NT2/D1 (cell line): ENCODE measurements at regions not wholly inside any gene's neighbourhood (a gene's known extent, or its start where the extent isn't known, plus 50 kb on each side); places are given as distances from the start of the nearest gene placed in this dataset.

Source experiments
- DNase-seq: peaks from one replicate; pipeline ENCODE4 v3.0.0-alpha.2; 2011; ENCODE audit warnings: low read depth, low spot score
- H3K27me3 ChIP-seq: 2 replicates; pipeline ENCODE4 v1.6.0; 2011; ENCODE audit warnings: mild to moderate bottlenecking; ENCODE audit not compliant: insufficient read length, insufficient read depth
- H3K36me3 ChIP-seq: 2 replicates; pipeline ENCODE4 v1.6.1; 2011; ENCODE audit warnings: mild to moderate bottlenecking, low read length, mixed read lengths; ENCODE audit not compliant: insufficient read depth, insufficient read length
- H3K4me1 ChIP-seq: 2 replicates; pipeline ENCODE4 v1.5.1; 2011; ENCODE audit not compliant: insufficient read depth, insufficient read length
- H3K4me3 ChIP-seq: 2 replicates; pipeline ENCODE4 v1.5.1; 2011; ENCODE audit warnings: low read depth; ENCODE audit not compliant: insufficient read length
- H3K9ac ChIP-seq: 2 replicates; pipeline ENCODE4 v1.6.0; 2011; ENCODE audit warnings: low read depth; ENCODE audit not compliant: insufficient read length
- H3K9me3 ChIP-seq: 2 replicates; pipeline ENCODE4 v1.5.1; 2011; ENCODE audit warnings: mild to moderate bottlenecking, low read length; ENCODE audit not compliant: insufficient read depth
- SUZ12 ChIP-seq: IDR thresholded peaks from 2 replicates; pipeline ENCODE4 v1.6.1; 2011; ENCODE audit not compliant: insufficient read length, insufficient read depth; ENCODE audit errors: extremely low read depth
- YY1 ChIP-seq: IDR thresholded peaks from 2 replicates; pipeline ENCODE4 v1.6.1; 2011; ENCODE audit not compliant: insufficient read length, insufficient read depth
- ZNF274 ChIP-seq: IDR thresholded peaks from 2 replicates; pipeline ENCODE4 v1.6.1; 2011; ENCODE audit warnings: mild to moderate bottlenecking, low read depth, low read length

GRCh38 chr18:8469544-8470130, 139.6 kb upstream of the RAB12 start:
- no peaks in the 10 kb centered on the region for H3K4me1 ChIP-seq
- H3K9me3 ChIP-seq, result no peaks in the 10 kb centered on the region
- no peak for DNase-seq
- TF ChIP-seq ZNF274 (no peak), SUZ12 (no peak), YY1 (no peak)
- H3K4me3 ChIP-seq, result no peak overlapping the region
- H3K36me3 ChIP-seq, result no peaks in the 10 kb centered on the region
- H3K27me3 ChIP-seq, result no peaks in the 10 kb centered on the region
- H3K9ac ChIP-seq, result no peak overlapping the region

- Histone ChIP-seq H3K36me3 (no peaks in the 10 kb centered on the region), H3K4me3 (no peak overlapping the region), H3K27me3 (no peaks in the 10 kb centered on the region), H3K9ac (no peak overlapping the region), H3K9me3 (no peaks in the 10 kb centered on the region), H3K4me1 (no peaks in the 10 kb centered on the region)
- no peak for TF ChIP-seq SUZ12
- no peak for TF ChIP-seq ZNF274
- no peak for TF ChIP-seq YY1
- DNase-seq, result no peak
Measured at GRCh38 chr18:8471372-8471771, 137.9 kb upstream of the RAB12 start.

- H3K9me3 ChIP-seq, result no peaks in the 10 kb centered on the region
- H3K36me3 ChIP-seq, result no peaks in the 10 kb centered on the region
- no peaks in the 10 kb centered on the region for H3K27me3 ChIP-seq
- H3K9ac ChIP-seq, result no peak overlapping the region
- peaks cover 3% of the 10 kb centered on the region for H3K4me1 ChIP-seq
- TF ChIP-seq ZNF274 (no peak), YY1 (no peak), SUZ12 (no peak)
- no peak for DNase-seq
- H3K4me3 ChIP-seq, result no peak overlapping the region
Measured at GRCh38 chr18:8474661-8475060, 134.6 kb upstream of the RAB12 start.

GRCh38 chr18:8477615-8478014, 131.6 kb upstream of the RAB12 start:
- Histone ChIP-seq H3K4me3 (no peak overlapping the region), H3K27me3 (no peaks in the 10 kb centered on the region), H3K9me3 (no peaks in the 10 kb centered on the region), H3K36me3 (no peaks in the 10 kb centered on the region), H3K4me1 (peaks cover 3% of the 10 kb centered on the region), H3K9ac (no peak overlapping the region)
- no peak for DNase-seq
- TF ChIP-seq SUZ12 (no peak), ZNF274 (no peak), YY1 (no peak)

DNA sequence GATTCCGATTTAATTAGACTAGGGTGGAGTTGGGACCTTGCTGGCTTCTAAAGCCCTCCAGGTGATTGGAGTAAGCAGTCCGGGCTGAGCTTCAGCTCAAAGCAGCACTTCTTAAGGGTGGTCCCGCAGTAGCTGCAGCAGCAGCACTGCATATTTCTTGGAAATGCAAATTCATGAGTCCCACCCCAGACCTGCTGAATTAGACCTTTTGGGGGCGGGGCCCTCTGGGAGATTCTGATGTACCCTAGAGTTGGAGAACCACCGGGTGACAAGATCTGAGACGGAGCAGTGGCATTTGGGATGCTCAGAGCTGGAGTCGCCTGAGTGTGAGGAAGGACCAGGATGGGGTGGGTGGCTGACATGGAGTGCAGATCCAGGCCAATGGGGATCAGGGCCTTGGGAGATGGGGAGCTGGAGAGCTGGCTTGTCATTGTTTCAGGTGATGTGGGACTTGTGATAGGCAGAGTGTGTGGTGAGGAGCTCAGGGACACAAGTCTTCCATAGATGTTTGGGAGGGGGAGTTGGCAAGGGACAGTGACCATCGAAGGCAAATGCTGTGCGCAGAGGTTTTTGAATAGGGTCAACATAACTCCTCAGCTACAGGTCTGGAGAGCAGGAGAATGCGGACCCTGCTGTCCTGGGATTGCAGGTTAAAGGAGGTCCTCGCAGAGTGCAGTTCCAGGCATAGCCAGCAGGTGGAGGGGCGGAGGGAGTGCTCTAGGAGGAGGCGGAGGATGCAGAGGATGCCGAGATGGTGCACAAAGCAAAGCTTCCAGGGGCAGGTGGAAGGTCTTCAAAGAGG, 130.9 kb upstream of the RAB12 start:
- H3K9me3 ChIP-seq, result no peaks in the 10 kb centered on the region
- no peak overlapping the region for H3K4me3 ChIP-seq
- no peak overlapping the region for H3K9ac ChIP-seq
- H3K36me3 ChIP-seq, result no peaks in the 10 kb centered on the region
- DNase-seq, result peak; percentile 57
- no peaks in the 10 kb centered on the region for H3K27me3 ChIP-seq
- TF ChIP-seq ZNF274 (no peak), YY1 (no peak), SUZ12 (no peak)
- H3K4me1 ChIP-seq, result peaks cover 3% of the 10 kb centered on the region

GRCh38 chr18:8478968-8479370, 130.3 kb upstream of the RAB12 start:
- Histone ChIP-seq H3K27me3 (no peaks in the 10 kb centered on the region), H3K9me3 (no peaks in the 10 kb centered on the region), H3K4me3 (no peak overlapping the region), H3K9ac (no peak overlapping the region), H3K4me1 (peaks cover 3% of the 10 kb centered on the region), H3K36me3 (no peaks in the 10 kb centered on the region)
- no peak for TF ChIP-seq SUZ12
- no peak for TF ChIP-seq YY1
- no peak for TF ChIP-seq ZNF274
- DNase-seq, result no peak

GRCh38 chr18:8479789-8480188, 129.4 kb upstream of the RAB12 start:
- DNase-seq, result no peak
- Histone ChIP-seq H3K9ac (no peak overlapping the region), H3K4me3 (no peak overlapping the region), H3K27me3 (no peaks in the 10 kb centered on the region), H3K36me3 (no peaks in the 10 kb centered on the region), H3K4me1 (peaks cover 3% of the 10 kb centered on the region), H3K9me3 (no peaks in the 10 kb centered on the region)
- no peak for TF ChIP-seq SUZ12
- TF ChIP-seq ZNF274, result no peak
- TF ChIP-seq YY1, result no peak
